ENCODE measurements at regions not wholly inside any gene's neighbourhood (a gene's known extent, or its start where the extent isn't known, plus 50 kb on each side); places are given as distances from the start of the nearest gene placed in this dataset.

GRCh38 chr7:21071561-21072501 lies 285.1 kb upstream of the SP8 start:
- Histone ChIP-seq H3K27me3 (ENCODE audit: control insufficient read depth, insufficient read depth, low read length) (no peaks in the 10 kb centered on the region), H3K36me3 (ENCODE audit: control insufficient read depth, insufficient read depth, low read length) (no peaks in the 10 kb centered on the region), H3K4me1 (ENCODE audit: control insufficient read depth, insufficient read depth, low read length) (peaks cover 11% of the 10 kb centered on the region), H3K9ac (ENCODE audit: low read depth, low read length) (no peak overlapping the region), H3K4me3 (ENCODE audit: low read depth, low read length) (no peak overlapping the region), H3K9me3 (ENCODE audit: control insufficient read depth, insufficient read depth, low read length) (no peaks in the 10 kb centered on the region)

GRCh38 chr7:21076054-21076453 lies 289.4 kb upstream of the SP8 start:
- H3K36me3 ChIP-seq (ENCODE audit: control insufficient read depth, insufficient read depth, low read length): no peaks in the 10 kb centered on the region
- no peaks in the 10 kb centered on the region for H3K9me3 ChIP-seq (ENCODE audit: control insufficient read depth, insufficient read depth, low read length)
- H3K9ac ChIP-seq (ENCODE audit: low read depth, low read length): no peak overlapping the region
- H3K27me3 ChIP-seq (ENCODE audit: control insufficient read depth, insufficient read depth, low read length): no peaks in the 10 kb centered on the region
- no peak overlapping the region for H3K4me3 ChIP-seq (ENCODE audit: low read depth, low read length)
- peaks cover 11% of the 10 kb centered on the region for H3K4me1 ChIP-seq (ENCODE audit: control insufficient read depth, insufficient read depth, low read length)

GRCh38 chr7:21076574-21076973 lies 289.9 kb upstream of the SP8 start:
- peaks cover 11% of the 10 kb centered on the region for H3K4me1 ChIP-seq (ENCODE audit: control insufficient read depth, insufficient read depth, low read length)
- H3K4me3 ChIP-seq (ENCODE audit: low read depth, low read length): no peak overlapping the region

GRCh38 chr7:21077602-21078001 lies 290.9 kb upstream of the SP8 start:
- H3K9ac ChIP-seq (ENCODE audit: low read depth, low read length): no peak overlapping the region
- H3K36me3 ChIP-seq (ENCODE audit: control insufficient read depth, insufficient read depth, low read length): no peaks in the 10 kb centered on the region
- peaks cover 11% of the 10 kb centered on the region for H3K4me1 ChIP-seq (ENCODE audit: control insufficient read depth, insufficient read depth, low read length)

More at GRCh38 chr7:21076574-21076973, 289.9 kb upstream of the SP8 start:
- Histone ChIP-seq H3K27me3 (ENCODE audit: control insufficient read depth, insufficient read depth, low read length) (no peaks in the 10 kb centered on the region), H3K9me3 (ENCODE audit: control insufficient read depth, insufficient read depth, low read length) (no peaks in the 10 kb centered on the region), H3K36me3 (ENCODE audit: control insufficient read depth, insufficient read depth, low read length) (no peaks in the 10 kb centered on the region), H3K9ac (ENCODE audit: low read depth, low read length) (no peak overlapping the region)

GRCh38 chr7:21084286-21084685 lies 297.6 kb upstream of the SP8 start:
- H3K4me3 ChIP-seq (ENCODE audit: low read depth, low read length): no peak overlapping the region
- H3K27me3 ChIP-seq (ENCODE audit: control insufficient read depth, insufficient read depth, low read length): no peaks in the 10 kb centered on the region
- H3K36me3 ChIP-seq (ENCODE audit: control insufficient read depth, insufficient read depth, low read length): no peaks in the 10 kb centered on the region
- no peak overlapping the region for H3K9ac ChIP-seq (ENCODE audit: low read depth, low read length)
- H3K9me3 ChIP-seq (ENCODE audit: control insufficient read depth, insufficient read depth, low read length): no peaks in the 10 kb centered on the region
- no peaks in the 10 kb centered on the region for H3K4me1 ChIP-seq (ENCODE audit: control insufficient read depth, insufficient read depth, low read length)

More at GRCh38 chr7:21077602-21078001, 290.9 kb upstream of the SP8 start:
- H3K27me3 ChIP-seq (ENCODE audit: control insufficient read depth, insufficient read depth, low read length): no peaks in the 10 kb centered on the region
- H3K4me3 ChIP-seq (ENCODE audit: low read depth, low read length): no peak overlapping the region
- H3K9me3 ChIP-seq (ENCODE audit: control insufficient read depth, insufficient read depth, low read length): no peaks in the 10 kb centered on the region

- Histone ChIP-seq H3K4me3 (ENCODE audit: low read depth, low read length) (no peak overlapping the region), H3K9me3 (ENCODE audit: control insufficient read depth, insufficient read depth, low read length) (no peaks in the 10 kb centered on the region), H3K4me1 (ENCODE audit: control insufficient read depth, insufficient read depth, low read length) (no peaks in the 10 kb centered on the region), H3K27me3 (ENCODE audit: control insufficient read depth, insufficient read depth, low read length) (no peaks in the 10 kb centered on the region), H3K36me3 (ENCODE audit: control insufficient read depth, insufficient read depth, low read length) (no peaks in the 10 kb centered on the region), H3K9ac (ENCODE audit: low read depth, low read length) (no peak overlapping the region)
Observed at GRCh38 chr7:21086688-21087087, 300.0 kb upstream of the SP8 start.

- Histone ChIP-seq H3K9ac (ENCODE audit: low read depth, low read length) (no peak overlapping the region), H3K36me3 (ENCODE audit: control insufficient read depth, insufficient read depth, low read length) (no peaks in the 10 kb centered on the region), H3K27me3 (ENCODE audit: control insufficient read depth, insufficient read depth, low read length) (no peaks in the 10 kb centered on the region), H3K4me3 (ENCODE audit: low read depth, low read length) (no peak overlapping the region), H3K4me1 (ENCODE audit: control insufficient read depth, insufficient read depth, low read length) (no peaks in the 10 kb centered on the region), H3K9me3 (ENCODE audit: control insufficient read depth, insufficient read depth, low read length) (no peaks in the 10 kb centered on the region)
Observed at GRCh38 chr7:21089653-21090052, 303.0 kb upstream of the SP8 start.

- Histone ChIP-seq H3K27me3 (ENCODE audit: control insufficient read depth, insufficient read depth, low read length) (no peaks in the 10 kb centered on the region), H3K36me3 (ENCODE audit: control insufficient read depth, insufficient read depth, low read length) (no peaks in the 10 kb centered on the region), H3K9me3 (ENCODE audit: control insufficient read depth, insufficient read depth, low read length) (no peaks in the 10 kb centered on the region), H3K9ac (ENCODE audit: low read depth, low read length) (no peak overlapping the region), H3K4me3 (ENCODE audit: low read depth, low read length) (no peak overlapping the region), H3K4me1 (ENCODE audit: control insufficient read depth, insufficient read depth, low read length) (no peaks in the 10 kb centered on the region)
Observed at GRCh38 chr7:21092766-21093702, 306.3 kb upstream of the SP8 start.

GRCh38 chr7:21094589-21094988 lies 307.9 kb upstream of the SP8 start:
- Histone ChIP-seq H3K27me3 (ENCODE audit: control insufficient read depth, insufficient read depth, low read length) (no peaks in the 10 kb centered on the region), H3K4me3 (ENCODE audit: low read depth, low read length) (no peak overlapping the region), H3K9me3 (ENCODE audit: control insufficient read depth, insufficient read depth, low read length) (no peaks in the 10 kb centered on the region), H3K9ac (ENCODE audit: low read depth, low read length) (no peak overlapping the region), H3K36me3 (ENCODE audit: control insufficient read depth, insufficient read depth, low read length) (no peaks in the 10 kb centered on the region), H3K4me1 (ENCODE audit: control insufficient read depth, insufficient read depth, low read length) (no peaks in the 10 kb centered on the region)

GRCh38 chr7:21099432-21099831 lies 312.7 kb upstream of the SP8 start:
- Histone ChIP-seq H3K4me3 (ENCODE audit: low read depth, low read length) (no peak overlapping the region), H3K4me1 (ENCODE audit: control insufficient read depth, insufficient read depth, low read length) (no peaks in the 10 kb centered on the region), H3K27me3 (ENCODE audit: control insufficient read depth, insufficient read depth, low read length) (no peaks in the 10 kb centered on the region), H3K9ac (ENCODE audit: low read depth, low read length) (no peak overlapping the region), H3K9me3 (ENCODE audit: control insufficient read depth, insufficient read depth, low read length) (no peaks in the 10 kb centered on the region), H3K36me3 (ENCODE audit: control insufficient read depth, insufficient read depth, low read length) (no peaks in the 10 kb centered on the region)

GRCh38 chr7:21099955-21100354 lies 313.3 kb upstream of the SP8 start:
- H3K9me3 ChIP-seq (ENCODE audit: control insufficient read depth, insufficient read depth, low read length): no peaks in the 10 kb centered on the region
- no peaks in the 10 kb centered on the region for H3K36me3 ChIP-seq (ENCODE audit: control insufficient read depth, insufficient read depth, low read length)
- H3K4me1 ChIP-seq (ENCODE audit: control insufficient read depth, insufficient read depth, low read length): no peaks in the 10 kb centered on the region
- no peak overlapping the region for H3K4me3 ChIP-seq (ENCODE audit: low read depth, low read length)
- H3K27me3 ChIP-seq (ENCODE audit: control insufficient read depth, insufficient read depth, low read length): no peaks in the 10 kb centered on the region
- H3K9ac ChIP-seq (ENCODE audit: low read depth, low read length): no peak overlapping the region
